ENCODE measurements at regions not wholly inside any gene's neighbourhood (a gene's known extent, or its start where the extent isn't known, plus 50 kb on each side); places are given as distances from the start of the nearest gene placed in this dataset.

GRCh38 chr1:233520261-233521191 lies 93.4 kb upstream of the KCNK1 start:
- Histone ChIP-seq H3K4me2 (no peak overlapping the region), H3K79me2 (replicated peaks; ENCODE audit: insufficient read depth) (no peaks in the 10 kb centered on the region), H3K9me2 (ENCODE audit: insufficient read depth) (no peaks in the 10 kb centered on the region), H2AFZ (no peak overlapping the region), H3K4me1 (ENCODE audit: insufficient read depth) (peaks cover 7% of the 10 kb centered on the region; the same call in 1 of the 2 replicates), H3K27me3 (ENCODE audit: insufficient read depth) (no peaks in the 10 kb centered on the region), H3F3A (replicated peaks; ENCODE audit: low read depth) (no peaks in the 10 kb centered on the region), H3K4me3 (no peak overlapping the region), H3K36me3 (ENCODE audit: insufficient read depth) (no peaks in the 10 kb centered on the region), H3K27ac (ENCODE audit: low read depth) (no peak overlapping the region), H4K20me1 (replicated peaks; ENCODE audit: insufficient read depth) (no peaks in the 10 kb centered on the region)
- DNase-seq (ENCODE audit: low spot score) = no peak
- Mint-ChIP-seq H3K4me3 (no peak overlapping the region), H3K27me3 (ENCODE audit: insufficient read depth, low read depth, poor library complexity) (peaks cover 2% of the 10 kb centered on the region), H3K9me3 (peaks cover 3% of the 10 kb centered on the region; the same call in 1 of the 3 replicates), H3K27ac (no peak overlapping the region), H3K36me3 (ENCODE audit: low read depth) (no peaks in the 10 kb centered on the region), H3K4me1 (peaks cover 14% of the 10 kb centered on the region)
- ATAC-seq = no peak
- TF ChIP-seq NANOG (IDR thresholded peaks at IDR 0.05; ENCODE audit: borderline replicate concordance) (no peak), ZNF462 (CRISPR knock-in tag; IDR thresholded peaks at IDR 0.05) (no peak), CREB1 (CRISPR knock-in tag; IDR thresholded peaks at IDR 0.05; ENCODE audit: low read depth) (no peak), POLR2AphosphoS5 (IDR thresholded peaks at IDR 0.05; ENCODE audit: low read depth) (no peak), REST (IDR thresholded peaks at IDR 0.05; ENCODE audit: unreplicated experiment) (no peak), ETS1 (IDR thresholded peaks at IDR 0.05) (no peak), JUNB (IDR thresholded peaks at IDR 0.05; ENCODE audit: unreplicated experiment) (no peak), STAT1 (IDR thresholded peaks at IDR 0.05; ENCODE audit: unreplicated experiment) (no peak), EZH2phosphoT487 (IDR thresholded peaks at IDR 0.05; ENCODE audit: unreplicated experiment) (no peak), CTCF (conservative IDR thresholded peaks at IDR 0.05; ENCODE audit: low read depth in 2 of 2) (no peak), ZNF114 (CRISPR knock-in tag; IDR thresholded peaks at IDR 0.05) (no peak), EZH2 (IDR thresholded peaks at IDR 0.05; ENCODE audit: low read depth, unreplicated experiment) (no peak), ZNF331 (CRISPR knock-in tag; IDR thresholded peaks at IDR 0.05; ENCODE audit: low read depth) (no peak)

Measured in GM23338 (cell line).